ENCODE measurements at regions not wholly inside any gene's neighbourhood (a gene's known extent, or its start where the extent isn't known, plus 50 kb on each side); places are given as distances from the start of the nearest gene placed in this dataset.
"Not testable (repeated sequence)": the region's sequence is repeated elsewhere in the genome, so short reads cannot be mapped to it uniquely, and the experiment has no call there.

DNA sequence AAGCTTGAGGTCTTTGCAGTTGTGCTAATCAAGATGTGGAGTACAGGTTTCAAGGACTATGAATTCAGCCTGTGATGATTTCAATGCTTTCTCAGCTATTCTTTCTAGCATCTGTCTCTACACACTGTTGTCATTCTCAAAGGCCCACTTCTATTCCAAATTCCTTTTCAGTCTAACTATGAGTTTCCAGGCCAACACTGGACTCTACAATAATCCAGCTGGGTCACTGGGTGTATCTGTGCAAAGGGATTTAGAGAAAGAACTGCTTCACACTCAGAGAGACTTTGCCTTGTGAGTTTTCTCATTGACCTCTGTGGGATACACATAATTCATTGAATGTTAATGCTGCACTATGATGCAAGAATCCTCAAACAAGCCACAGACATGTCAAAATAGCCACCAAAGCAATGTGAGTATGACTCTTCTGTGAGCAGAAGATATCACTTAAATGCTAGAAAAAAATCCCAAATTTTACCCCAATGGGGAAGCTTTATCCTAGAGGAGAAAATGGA, 171.8 kb upstream of the CLNK start:
- DNase-seq (ENCODE audit: low read depth in 4 of 4, low spot score in 3 of 4) = no peak

DNA sequence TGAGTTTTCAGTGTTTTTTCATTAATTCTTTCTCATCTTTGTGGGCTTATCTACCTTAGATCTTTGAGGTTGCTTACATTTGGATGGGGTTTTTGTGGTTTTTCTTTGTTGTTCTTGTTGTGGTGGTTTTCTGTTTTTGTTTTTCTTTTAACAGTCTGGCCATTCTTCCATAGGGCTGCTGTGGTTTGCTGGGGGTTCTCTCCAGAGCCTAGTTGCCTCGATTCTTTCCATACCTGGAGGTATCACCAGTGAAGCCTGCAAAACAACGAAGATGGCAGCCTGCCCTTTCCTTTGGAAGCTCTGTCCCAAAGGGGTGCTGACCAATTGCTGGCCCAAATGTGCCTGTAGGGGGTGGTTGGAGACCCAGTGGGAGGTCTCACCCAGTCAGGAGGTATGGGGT, 168.6 kb upstream of the CLNK start:
- DNase-seq (ENCODE audit: low read depth in 4 of 4, low spot score in 3 of 4) = no peak

GRCh38 chr4:10841697-10842096, 157.1 kb upstream of the CLNK start:
- DNase-seq (ENCODE audit: low read depth in 4 of 4, low spot score in 3 of 4) = no peak

DNA sequence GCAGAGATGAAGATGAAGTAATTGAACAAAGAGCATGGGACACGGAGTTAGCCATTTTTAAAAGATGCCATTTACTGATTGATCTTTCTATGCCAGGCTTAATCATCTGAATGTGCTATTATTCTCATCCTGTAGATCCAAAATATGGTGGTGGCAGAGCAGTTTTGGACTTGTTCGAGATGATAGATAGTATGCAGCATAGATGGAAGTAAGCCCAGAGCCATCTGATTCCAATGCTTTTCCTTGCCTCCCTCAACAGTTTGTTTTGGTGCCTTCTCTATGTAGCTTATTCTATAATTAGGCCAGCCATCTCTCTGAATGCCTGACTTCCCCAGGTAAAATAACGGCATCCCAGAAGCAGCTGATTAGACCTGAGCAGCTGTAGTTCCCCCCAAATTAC, 152.6 kb upstream of the CLNK start:
- DNase-seq (ENCODE audit: low read depth in 4 of 4, low spot score in 3 of 4) = no peak

- DNase-seq (ENCODE audit: low read depth in 4 of 4, low spot score in 3 of 4) = no peak
Measured at GRCh38 chr4:10832806-10833628, 148.4 kb upstream of the CLNK start.

DNA sequence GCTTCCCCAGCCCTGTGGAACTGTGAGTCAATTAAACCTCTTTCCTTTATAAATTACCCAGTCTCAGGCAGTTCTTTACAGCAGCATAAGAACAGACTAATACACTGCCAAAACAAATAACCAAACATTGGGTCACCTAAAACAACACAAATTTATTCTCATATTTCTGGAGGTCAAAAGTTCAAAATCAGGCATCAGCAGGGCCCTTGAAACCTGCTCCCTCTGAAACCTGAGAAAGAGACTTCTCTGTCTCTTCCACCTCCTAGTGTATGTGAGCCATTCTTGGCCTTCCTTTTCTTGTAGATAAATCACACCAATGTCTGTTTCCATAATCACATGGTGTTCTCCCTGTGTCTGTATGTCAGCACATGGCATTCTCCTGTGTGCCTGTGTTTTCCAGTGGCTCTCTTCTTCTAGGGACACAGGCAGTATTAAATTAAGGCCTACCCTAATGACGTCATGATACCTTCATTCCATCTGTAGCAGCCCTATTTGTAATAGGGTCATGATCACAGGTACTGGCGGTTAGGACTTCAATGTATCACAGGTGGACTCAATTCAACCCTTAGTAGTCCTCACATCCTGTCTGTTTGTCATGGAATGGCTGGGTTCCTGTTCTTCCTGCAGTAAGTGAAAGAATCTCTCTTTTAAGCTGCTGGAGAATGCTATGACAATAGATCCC, 147.3 kb upstream of the CLNK start:
- DNase-seq (ENCODE audit: low read depth in 4 of 4, low spot score in 3 of 4) = no peak

- not testable (repeated sequence) for DNase-seq (ENCODE audit: low read depth in 4 of 4, low spot score in 3 of 4)
Measured at GRCh38 chr4:10828918-10829538, 144.5 kb upstream of the CLNK start.

DNA sequence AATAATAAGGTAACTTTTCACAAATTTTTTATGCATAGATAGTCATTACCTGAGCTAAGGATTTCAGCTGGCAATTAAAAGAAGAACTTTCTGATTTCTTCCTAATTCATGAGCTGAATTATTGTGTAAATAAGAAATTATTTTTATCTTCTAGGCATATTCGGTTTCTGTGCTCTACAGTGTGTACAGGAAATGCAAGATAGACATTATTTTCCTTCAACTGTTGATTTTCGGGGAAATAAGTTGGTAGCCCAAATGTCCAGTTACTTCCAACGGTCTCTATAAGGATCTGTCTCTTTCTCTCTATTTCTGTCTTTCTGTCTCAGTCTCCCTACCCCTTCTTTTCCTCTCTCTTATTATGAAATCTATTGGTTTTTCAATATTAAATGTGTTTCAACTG, 137.3 kb upstream of the CLNK start:
- DNase-seq (ENCODE audit: low read depth in 4 of 4, low spot score in 3 of 4) = no peak

DNA sequence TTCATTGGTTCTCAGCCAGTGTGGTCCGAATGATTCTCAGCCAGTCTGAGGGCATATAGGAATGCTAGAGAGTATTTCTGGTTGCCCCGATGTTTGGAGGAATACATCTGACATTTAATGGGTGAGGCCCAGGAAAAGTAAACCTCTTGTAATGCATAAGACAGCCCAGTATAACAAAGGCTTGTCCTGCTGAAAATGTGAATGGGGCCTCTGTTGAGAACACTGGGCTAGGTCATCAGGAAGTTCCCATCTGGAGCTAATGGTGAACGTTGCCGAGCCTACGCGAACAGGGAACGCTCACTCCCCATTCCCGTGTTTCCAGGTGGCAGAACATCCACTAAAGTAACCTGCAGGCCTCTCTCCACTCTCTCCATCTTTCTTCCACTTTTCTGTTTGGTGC, 132.0 kb upstream of the CLNK start:
- no peak for DNase-seq (ENCODE audit: low read depth in 4 of 4, low spot score in 3 of 4)

GRCh38 chr4:10811991-10812390, 127.4 kb upstream of the CLNK start:
- DNase-seq (ENCODE audit: low read depth in 4 of 4, low spot score in 3 of 4) = no peak

DNA sequence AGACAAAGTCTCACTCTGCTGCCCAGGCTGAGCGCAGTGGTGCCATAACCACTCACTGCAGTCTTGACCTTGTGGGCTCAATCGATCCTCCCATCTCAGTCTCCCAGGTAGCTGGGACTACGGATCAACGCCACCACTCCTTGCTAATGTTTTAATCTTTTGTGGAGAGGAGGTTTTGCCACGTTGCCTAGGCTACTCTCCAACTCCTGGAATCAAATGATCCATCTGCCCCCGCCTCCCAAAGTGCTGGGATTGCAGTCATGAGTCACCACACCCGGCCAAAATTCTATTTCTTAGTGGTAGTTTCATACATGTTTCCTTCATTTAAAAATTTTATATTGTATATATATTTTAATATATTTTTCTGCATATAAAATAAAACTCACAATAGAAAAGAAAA, 125.8 kb upstream of the CLNK start:
- DNase-seq (ENCODE audit: low read depth in 4 of 4, low spot score in 3 of 4) = no peak

- DNase-seq (ENCODE audit: low read depth in 4 of 4, low spot score in 3 of 4) = no peak
Measured at GRCh38 chr4:10809905-10810304, 125.3 kb upstream of the CLNK start.

DNA sequence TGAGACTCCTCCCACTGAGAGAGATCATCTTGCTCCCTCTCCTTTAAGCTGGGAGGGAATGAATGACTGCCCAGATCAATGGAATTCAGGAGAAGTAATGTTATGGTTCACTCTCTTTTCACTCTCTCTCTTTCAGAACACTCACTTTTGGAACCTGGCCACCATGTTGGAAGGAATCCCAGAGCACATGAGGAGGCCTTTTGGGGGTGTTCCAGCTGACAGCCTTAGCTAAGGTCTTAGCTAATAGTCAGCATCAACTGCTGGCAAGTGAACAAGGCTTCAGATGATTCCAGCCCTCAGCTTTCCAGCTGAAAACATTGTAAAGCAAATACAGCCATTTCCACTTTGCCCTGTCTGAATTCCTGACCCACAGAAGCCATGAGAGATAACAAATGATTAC, 124.0 kb upstream of the CLNK start:
- no peak for DNase-seq (ENCODE audit: low read depth in 4 of 4, low spot score in 3 of 4)

DNA sequence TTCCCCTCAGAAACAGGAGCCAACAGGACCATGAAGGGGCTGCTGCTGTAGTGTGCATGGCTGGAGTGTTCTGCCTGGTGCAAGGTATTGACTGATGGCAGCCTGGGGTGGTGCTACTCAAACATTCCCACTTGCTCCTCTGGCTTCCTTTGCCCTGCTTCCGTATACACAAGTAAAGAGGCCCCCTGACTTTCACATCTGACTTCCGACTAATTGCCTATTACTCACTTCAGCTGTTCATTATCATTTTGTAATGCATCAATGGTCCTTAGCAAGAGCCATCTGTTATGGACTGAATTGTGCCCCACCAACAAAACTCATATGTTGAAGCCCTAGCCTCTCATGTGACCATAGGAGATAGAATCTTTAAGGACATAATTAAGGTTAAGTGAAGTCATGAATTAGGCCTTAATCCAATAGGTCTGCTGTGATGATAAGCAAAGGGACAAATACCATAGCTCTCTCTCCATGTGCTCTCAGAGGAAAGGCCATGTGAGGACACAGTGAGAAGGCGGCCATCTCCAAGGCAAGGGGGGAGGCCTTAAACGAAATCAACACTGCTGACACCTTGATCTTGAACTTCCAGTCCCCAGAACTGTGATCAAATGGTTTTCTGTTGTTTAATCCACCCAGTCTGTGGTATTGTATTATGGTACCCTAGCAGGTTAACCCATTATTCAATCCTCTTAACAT, 122.5 kb upstream of the CLNK start:
- DNase-seq (ENCODE audit: low read depth in 4 of 4, low spot score in 3 of 4) = no peak

DNA sequence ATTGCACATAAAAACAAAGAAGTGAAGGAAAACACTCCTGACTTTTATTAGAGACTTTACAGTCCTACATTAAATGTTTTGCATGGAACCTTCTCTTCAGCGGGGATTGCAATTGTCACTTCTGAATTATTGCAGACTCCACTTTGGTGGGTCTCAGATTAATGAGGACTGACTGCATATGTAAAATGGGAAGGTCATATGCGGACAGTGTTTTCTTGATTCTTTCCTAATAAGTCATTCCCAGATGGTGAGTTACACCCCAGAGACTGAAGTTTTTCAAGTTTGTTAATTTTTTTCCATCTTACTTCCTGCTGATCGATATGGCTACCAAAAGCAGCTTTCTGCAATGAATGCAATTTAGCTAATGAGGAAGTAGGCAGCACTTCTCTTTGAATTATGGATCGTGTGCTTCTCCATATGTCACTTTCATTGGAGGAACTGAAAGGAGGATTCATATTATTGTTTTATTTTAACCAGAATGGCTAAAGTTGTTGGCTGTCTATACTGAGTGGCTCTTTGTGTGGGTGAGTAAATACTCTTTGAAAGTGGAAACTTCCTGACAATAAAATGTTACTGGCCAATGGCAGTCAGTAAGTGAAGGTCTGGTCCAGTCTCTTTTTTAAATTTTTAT, 119.3 kb upstream of the CLNK start:
- DNase-seq (ENCODE audit: low read depth in 4 of 4, low spot score in 3 of 4) = no peak

DNA sequence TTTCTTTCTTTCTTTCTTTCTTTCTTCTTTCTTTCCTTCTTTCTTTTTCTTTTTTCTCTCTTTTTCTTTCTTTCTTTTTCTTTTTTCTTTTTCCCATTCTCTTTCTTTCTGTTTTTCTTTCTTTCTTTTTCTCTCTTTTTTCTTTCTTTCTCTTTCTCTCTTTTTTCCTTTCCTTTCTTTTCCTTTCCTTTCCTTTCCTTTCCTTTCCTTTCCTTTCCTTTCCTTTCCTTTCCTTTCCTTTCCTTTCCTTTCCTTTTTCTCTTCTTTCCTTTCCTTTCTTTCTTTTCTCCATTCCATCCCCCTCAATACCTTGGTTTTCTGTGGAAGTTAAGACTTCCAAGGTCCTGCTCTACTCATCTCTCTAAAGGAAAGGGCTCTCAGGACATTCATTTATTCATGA, 102.8 kb upstream of the CLNK start:
- DNase-seq (ENCODE audit: low read depth in 4 of 4, low spot score in 3 of 4) = no peak

- no peak for DNase-seq (ENCODE audit: low read depth in 4 of 4, low spot score in 3 of 4)
Measured at GRCh38 chr4:10784621-10785020, 100.1 kb upstream of the CLNK start.

- no peak for DNase-seq (ENCODE audit: low read depth in 4 of 4, low spot score in 3 of 4)
Measured at GRCh38 chr4:10783351-10783750, 98.8 kb upstream of the CLNK start.

- no peak for DNase-seq (ENCODE audit: low read depth in 4 of 4, low spot score in 3 of 4)
Measured at GRCh38 chr4:10781805-10782204, 97.2 kb upstream of the CLNK start.

DNA sequence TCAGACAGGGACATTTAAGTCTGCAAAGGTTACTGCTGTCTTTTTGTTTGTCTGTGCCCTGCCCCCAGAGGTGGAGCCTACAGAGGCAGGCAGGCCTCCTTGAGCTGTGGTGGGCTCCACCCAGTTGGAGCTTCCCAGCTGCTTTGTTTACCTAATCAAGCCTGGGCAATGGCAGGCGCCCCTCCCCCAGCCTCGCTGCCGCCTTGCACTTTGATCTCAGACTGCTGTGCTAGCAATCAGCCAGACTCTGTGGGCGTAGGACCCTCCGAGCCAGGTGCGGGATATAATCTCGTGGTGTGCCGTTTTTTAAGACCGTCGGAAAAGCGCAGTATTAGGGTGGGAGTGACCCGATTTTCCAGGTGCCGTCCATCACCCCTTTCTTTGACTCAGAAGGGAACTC, 96.2 kb upstream of the CLNK start:
- not testable (repeated sequence) for DNase-seq (ENCODE audit: low read depth in 4 of 4, low spot score in 3 of 4)

GRCh38 chr4:10775132-10775531, 90.6 kb upstream of the CLNK start:
- not testable (repeated sequence) for DNase-seq (ENCODE audit: low read depth in 4 of 4, low spot score in 3 of 4)
